ENCODE measurements at regions not wholly inside any gene's neighbourhood (a gene's known extent, or its start where the extent isn't known, plus 50 kb on each side); places are given as distances from the start of the nearest gene placed in this dataset.

DNA sequence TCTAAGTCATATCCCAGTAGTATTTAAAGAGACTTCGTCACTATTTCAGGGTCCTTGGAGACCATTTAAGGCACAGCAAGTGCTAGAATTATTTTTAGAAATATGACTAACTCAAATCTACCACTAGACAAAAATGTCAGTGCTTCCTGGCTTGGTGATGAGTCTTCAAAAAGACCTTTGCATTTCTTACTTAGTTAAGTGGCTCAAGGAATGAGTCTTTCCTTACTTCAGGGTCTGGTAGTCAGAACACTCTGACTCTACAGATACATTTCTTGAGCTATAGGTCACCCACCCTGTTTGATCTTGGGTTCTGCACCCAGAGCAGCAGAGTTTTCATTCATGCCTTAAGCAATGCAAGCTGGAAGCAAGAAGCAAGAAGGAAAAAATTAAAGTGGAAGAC is 191.0 kb upstream of the HTR2A start:
- Histone ChIP-seq H3K4me3 (no peak overlapping the region), H3K27ac (no peak overlapping the region), H3K27me3 (no peaks in the 10 kb centered on the region), H3K36me3 (no peaks in the 10 kb centered on the region), H3K9me3 (no peaks in the 10 kb centered on the region), H3K4me1 (no peaks in the 10 kb centered on the region)
- no peak for TF ChIP-seq POLR2A (IDR thresholded peaks at IDR 0.05)
- TF ChIP-seq, protein P1, sequence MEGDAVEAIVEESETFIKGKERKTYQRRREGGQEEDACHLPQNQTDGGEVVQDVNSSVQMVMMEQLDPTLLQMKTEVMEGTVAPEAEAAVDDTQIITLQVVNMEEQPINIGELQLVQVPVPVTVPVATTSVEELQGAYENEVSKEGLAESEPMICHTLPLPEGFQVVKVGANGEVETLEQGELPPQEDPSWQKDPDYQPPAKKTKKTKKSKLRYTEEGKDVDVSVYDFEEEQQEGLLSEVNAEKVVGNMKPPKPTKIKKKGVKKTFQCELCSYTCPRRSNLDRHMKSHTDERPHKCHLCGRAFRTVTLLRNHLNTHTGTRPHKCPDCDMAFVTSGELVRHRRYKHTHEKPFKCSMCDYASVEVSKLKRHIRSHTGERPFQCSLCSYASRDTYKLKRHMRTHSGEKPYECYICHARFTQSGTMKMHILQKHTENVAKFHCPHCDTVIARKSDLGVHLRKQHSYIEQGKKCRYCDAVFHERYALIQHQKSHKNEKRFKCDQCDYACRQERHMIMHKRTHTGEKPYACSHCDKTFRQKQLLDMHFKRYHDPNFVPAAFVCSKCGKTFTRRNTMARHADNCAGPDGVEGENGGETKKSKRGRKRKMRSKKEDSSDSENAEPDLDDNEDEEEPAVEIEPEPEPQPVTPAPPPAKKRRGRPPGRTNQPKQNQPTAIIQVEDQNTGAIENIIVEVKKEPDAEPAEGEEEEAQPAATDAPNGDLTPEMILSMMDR (IDR thresholded peaks at IDR 0.05) = no peak
- no peak for TF ChIP-seq POLR2AphosphoS5 (IDR thresholded peaks at IDR 0.05)
- no peak for DNase-seq (ENCODE audit: low spot score in 2 of 2)
- intact Hi-C loops (cut with DNase I; ENCODE audit: low total_unique reads) = no loop called here

DNA sequence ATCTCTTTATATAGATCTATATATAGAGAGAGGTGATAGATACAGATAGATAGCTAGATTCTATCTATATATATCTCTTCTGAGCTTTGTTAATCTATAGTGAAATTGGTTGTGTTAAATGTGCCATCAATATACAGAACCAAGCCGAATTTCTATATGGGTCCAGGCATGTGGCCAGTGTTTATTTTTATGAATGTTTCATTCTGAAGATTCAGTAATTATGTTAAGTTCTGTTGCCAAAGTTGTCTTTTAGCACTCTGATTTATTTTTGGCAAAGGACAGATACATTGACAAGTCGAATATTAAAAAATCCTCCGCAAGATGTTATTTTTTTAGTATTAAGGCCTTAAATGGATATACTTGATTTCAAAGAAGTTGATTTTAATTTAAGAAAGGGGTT is 190.4 kb upstream of the HTR2A start:
- Histone ChIP-seq H3K9me3 (no peaks in the 10 kb centered on the region), H3K27ac (no peak overlapping the region), H3K27me3 (no peaks in the 10 kb centered on the region), H3K4me1 (no peaks in the 10 kb centered on the region), H3K36me3 (no peaks in the 10 kb centered on the region), H3K4me3 (no peak overlapping the region)
- TF ChIP-seq, protein P1 (IDR thresholded peaks at IDR 0.05) = no peak
- TF ChIP-seq POLR2AphosphoS5 (IDR thresholded peaks at IDR 0.05) (no peak), POLR2A (IDR thresholded peaks at IDR 0.05) (no peak)
- intact Hi-C loops (cut with DNase I; ENCODE audit: low total_unique reads) = no loop called here
- no peak for DNase-seq (ENCODE audit: low spot score in 2 of 2)

DNA sequence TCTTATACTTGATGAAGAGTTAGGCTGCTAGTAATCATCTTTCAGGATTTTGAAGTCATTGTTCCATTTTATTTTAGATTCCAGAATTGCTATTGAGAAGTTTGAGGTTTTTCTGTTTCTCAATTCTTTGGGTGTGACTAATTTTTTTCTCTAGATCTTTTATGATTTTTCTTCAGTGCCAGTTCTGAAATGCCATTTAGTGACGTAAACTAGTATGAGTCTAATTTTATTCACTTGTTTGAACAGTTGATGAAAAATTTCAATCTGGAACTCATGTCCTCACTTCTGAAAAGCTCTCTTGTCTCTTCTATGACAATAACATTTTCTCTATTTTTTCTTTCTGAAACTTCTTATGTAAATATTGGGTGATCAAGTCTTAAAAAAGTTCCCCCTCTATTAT is 188.5 kb upstream of the HTR2A start:
- intact Hi-C loops (cut with DNase I; ENCODE audit: low total_unique reads) = no loop called here
- Histone ChIP-seq H3K4me3 (no peak overlapping the region), H3K4me1 (no peaks in the 10 kb centered on the region), H3K27ac (no peak overlapping the region), H3K27me3 (no peaks in the 10 kb centered on the region), H3K9me3 (no peaks in the 10 kb centered on the region), H3K36me3 (no peaks in the 10 kb centered on the region)
- TF ChIP-seq, protein P1 (IDR thresholded peaks at IDR 0.05) = no peak
- TF ChIP-seq POLR2AphosphoS5 (IDR thresholded peaks at IDR 0.05) (no peak), POLR2A (IDR thresholded peaks at IDR 0.05) (no peak)
- no peak for DNase-seq (ENCODE audit: low spot score in 2 of 2)

DNA sequence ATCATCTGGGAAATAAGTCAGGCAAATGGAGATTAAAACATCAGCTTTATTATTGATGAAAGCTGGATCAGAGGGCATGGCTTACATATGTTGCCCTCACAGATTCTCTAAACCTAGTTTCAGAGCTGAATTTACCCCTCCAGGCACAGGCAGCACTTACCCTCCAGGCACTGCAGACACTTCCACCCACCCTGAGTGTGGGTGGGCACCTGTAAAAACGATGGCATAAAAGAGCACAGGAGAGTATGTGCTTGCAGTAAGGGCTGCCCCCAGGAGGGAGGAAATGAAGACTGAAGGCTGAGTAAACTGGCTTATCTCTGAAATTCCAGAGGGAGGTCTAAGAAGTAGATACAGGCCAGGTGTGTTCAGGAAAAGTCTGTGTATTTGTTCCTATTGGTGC is 185.0 kb upstream of the HTR2A start:
- Histone ChIP-seq H3K4me1 (no peaks in the 10 kb centered on the region), H3K9me3 (no peaks in the 10 kb centered on the region), H3K4me3 (no peak overlapping the region), H3K27ac (no peak overlapping the region), H3K36me3 (no peaks in the 10 kb centered on the region), H3K27me3 (no peaks in the 10 kb centered on the region)
- TF ChIP-seq, protein P1 (IDR thresholded peaks at IDR 0.05) = no peak
- no peak for TF ChIP-seq POLR2AphosphoS5 (IDR thresholded peaks at IDR 0.05)
- TF ChIP-seq POLR2A (IDR thresholded peaks at IDR 0.05) = no peak
- DNase-seq (ENCODE audit: low spot score in 2 of 2) = no peak
- intact Hi-C loops (cut with DNase I; ENCODE audit: low total_unique reads) = no loop called here

DNA sequence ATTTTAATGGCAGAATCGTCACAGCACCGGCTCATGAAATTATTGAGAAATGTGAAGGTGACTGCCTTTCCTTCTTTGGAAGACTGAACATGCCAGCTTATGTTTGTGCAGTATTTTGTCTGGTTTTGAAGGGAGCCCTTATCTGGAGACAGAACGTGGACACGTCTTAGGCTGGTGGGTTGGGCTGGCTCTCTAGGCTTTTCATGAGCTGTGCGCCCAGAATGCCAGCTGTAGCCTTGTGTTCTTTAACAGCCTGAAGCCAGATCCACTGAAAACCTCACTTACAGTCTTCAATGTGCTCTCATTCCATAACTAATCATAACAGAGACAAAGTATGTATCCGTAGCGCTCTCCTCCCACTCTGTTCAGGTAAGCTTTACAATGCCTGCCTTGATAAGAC is 184.4 kb upstream of the HTR2A start:
- H3K36me3 ChIP-seq = no peaks in the 10 kb centered on the region
- no peaks in the 10 kb centered on the region for H3K27me3 ChIP-seq
- TF ChIP-seq POLR2A (IDR thresholded peaks at IDR 0.05) (no peak), POLR2AphosphoS5 (IDR thresholded peaks at IDR 0.05) (no peak)
- TF ChIP-seq, protein P1 (IDR thresholded peaks at IDR 0.05) = no peak
- H3K9me3 ChIP-seq = no peaks in the 10 kb centered on the region
- no peak overlapping the region for H3K27ac ChIP-seq
- no peaks in the 10 kb centered on the region for H3K4me1 ChIP-seq
- DNase-seq (ENCODE audit: low spot score in 2 of 2) = no peak
- H3K4me3 ChIP-seq = no peak overlapping the region
- intact Hi-C loops (cut with DNase I; ENCODE audit: low total_unique reads) = no loop called here
